ENCODE measurements at regions not wholly inside any gene's neighbourhood (a gene's known extent, or its start where the extent isn't known, plus 50 kb on each side); places are given as distances from the start of the nearest gene placed in this dataset.

DNA sequence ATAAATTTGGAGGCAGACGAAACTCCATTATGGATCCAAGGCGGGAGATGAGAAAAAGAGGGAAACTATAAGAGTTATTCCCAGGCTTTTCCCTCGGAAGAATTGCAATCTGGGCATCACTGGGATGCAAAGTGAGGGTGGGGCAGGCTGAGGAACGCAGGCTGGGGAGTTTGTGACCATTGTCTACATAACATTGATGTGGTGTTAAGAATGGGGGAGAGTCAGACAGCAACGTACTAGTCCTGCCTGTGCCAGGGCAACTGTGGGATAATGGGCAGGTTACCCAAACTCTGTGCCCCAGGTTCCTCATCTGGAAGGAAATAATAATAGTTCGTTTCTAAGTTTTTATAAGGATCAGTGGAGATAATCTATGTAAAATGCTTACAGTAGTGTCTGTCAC, 84.4 kb upstream of the SIX2 start:
- H3K4me3 Mint-ChIP-seq = no peak overlapping the region
- H3K36me3 Mint-ChIP-seq (ENCODE audit: insufficient read depth) = peaks cover 2% of the 10 kb centered on the region
- H3K4me1 Mint-ChIP-seq (ENCODE audit: low read depth) = no peaks in the 10 kb centered on the region
- ATAC-seq = no peak
- no peak for DNase-seq
- H3K9me3 Mint-ChIP-seq = no peaks in the 10 kb centered on the region
- peaks cover 4% of the 10 kb centered on the region for H3K27me3 Mint-ChIP-seq (ENCODE audit: low read depth)

DNA sequence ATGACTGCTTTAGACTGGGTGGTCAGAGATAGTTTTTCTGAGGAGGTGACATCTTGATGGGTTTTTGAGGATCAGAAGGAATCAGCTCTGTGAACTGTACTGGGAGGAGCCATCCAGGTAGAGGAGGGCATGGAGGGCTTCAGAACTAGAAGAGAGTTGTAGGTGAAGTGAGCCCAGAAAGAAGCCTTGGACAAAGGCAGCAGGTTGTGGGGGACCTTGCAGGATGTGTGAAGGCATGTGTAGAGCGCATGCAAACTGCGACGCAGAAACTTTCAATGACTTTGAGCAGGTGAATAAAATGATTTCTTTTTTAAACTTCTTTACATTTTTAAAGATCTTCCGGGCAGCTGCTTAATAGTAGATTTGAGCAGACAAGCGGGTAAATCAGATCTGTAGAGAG, 83.9 kb upstream of the SIX2 start:
- Mint-ChIP-seq H3K4me1 (ENCODE audit: low read depth) (no peaks in the 10 kb centered on the region), H3K9me3 (no peaks in the 10 kb centered on the region), H3K4me3 (no peak overlapping the region), H3K27me3 (ENCODE audit: low read depth) (peaks cover 4% of the 10 kb centered on the region), H3K36me3 (ENCODE audit: insufficient read depth) (peaks cover 2% of the 10 kb centered on the region)
- ATAC-seq (no peak), DNase-seq (no peak)

- no peaks in the 10 kb centered on the region for H3K27me3 Mint-ChIP-seq (ENCODE audit: low read depth)
- DNase-seq = no peak
- ATAC-seq = no peak
- no peaks in the 10 kb centered on the region for H3K4me1 Mint-ChIP-seq (ENCODE audit: low read depth)
- H3K4me3 Mint-ChIP-seq = no peak overlapping the region
- no peaks in the 10 kb centered on the region for H3K9me3 Mint-ChIP-seq
- H3K36me3 Mint-ChIP-seq (ENCODE audit: insufficient read depth) = no peaks in the 10 kb centered on the region
These were observed 80.5 kb upstream of the SIX2 start for GRCh38 chr2:45089554-45090261.

- Mint-ChIP-seq H3K36me3 (ENCODE audit: insufficient read depth) (no peaks in the 10 kb centered on the region), H3K4me1 (ENCODE audit: low read depth) (no peaks in the 10 kb centered on the region), H3K4me3 (no peak overlapping the region), H3K27me3 (ENCODE audit: low read depth) (no peaks in the 10 kb centered on the region), H3K9me3 (no peaks in the 10 kb centered on the region)
- DNase-seq = no peak
- ATAC-seq = no peak
These were observed 76.2 kb upstream of the SIX2 start for GRCh38 chr2:45085487-45085886.

DNA sequence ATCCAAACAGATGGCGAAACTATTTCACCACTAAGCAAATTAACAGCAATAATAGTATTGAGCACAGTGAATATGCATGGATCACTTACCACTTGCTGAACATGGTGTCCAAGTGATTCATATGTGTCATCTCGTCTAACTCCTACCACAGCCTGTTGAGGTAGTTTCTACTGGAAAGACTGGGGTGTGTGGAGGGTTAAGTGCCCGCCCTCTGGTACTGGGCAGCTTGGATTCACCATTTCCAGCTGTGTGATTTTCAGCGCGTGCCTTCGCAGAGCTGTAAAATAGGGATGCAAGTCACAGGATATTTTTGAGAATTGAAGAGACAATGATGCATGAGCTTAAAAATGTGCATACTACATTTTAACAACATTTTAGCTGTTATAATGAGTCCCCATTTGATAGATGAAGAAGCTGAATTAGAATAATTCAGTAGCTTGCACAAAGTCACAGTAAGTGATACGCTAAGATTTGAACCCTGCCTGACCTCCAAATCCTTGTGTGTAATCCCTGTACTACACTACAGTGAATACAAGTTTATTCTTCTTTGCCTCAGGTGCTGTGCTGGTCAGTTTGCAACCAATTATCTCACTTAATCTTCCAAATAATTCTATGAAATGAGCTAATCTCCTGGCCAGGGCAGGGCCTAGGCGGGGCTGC, 75.2 kb upstream of the SIX2 start:
- Mint-ChIP-seq H3K4me3 (no peak overlapping the region), H3K9me3 (no peaks in the 10 kb centered on the region), H3K36me3 (ENCODE audit: insufficient read depth) (no peaks in the 10 kb centered on the region), H3K27me3 (ENCODE audit: low read depth) (no peaks in the 10 kb centered on the region), H3K4me1 (ENCODE audit: low read depth) (no peaks in the 10 kb centered on the region)
- ATAC-seq (no peak), DNase-seq (no peak)

GRCh38 chr2:45083175-45083574, 73.9 kb upstream of the SIX2 start:
- no peaks in the 10 kb centered on the region for H3K9me3 Mint-ChIP-seq
- no peaks in the 10 kb centered on the region for H3K36me3 Mint-ChIP-seq (ENCODE audit: insufficient read depth)
- no peaks in the 10 kb centered on the region for H3K27me3 Mint-ChIP-seq (ENCODE audit: low read depth)
- H3K4me3 Mint-ChIP-seq = no peak overlapping the region
- DNase-seq = no peak
- no peak for ATAC-seq
- no peaks in the 10 kb centered on the region for H3K4me1 Mint-ChIP-seq (ENCODE audit: low read depth)

- ATAC-seq (no peak), DNase-seq (no peak)
- H3K27me3 Mint-ChIP-seq (ENCODE audit: low read depth) = peaks cover 28% of the 10 kb centered on the region
- H3K36me3 Mint-ChIP-seq (ENCODE audit: insufficient read depth) = no peaks in the 10 kb centered on the region
- H3K4me1 Mint-ChIP-seq (ENCODE audit: low read depth) = no peaks in the 10 kb centered on the region
- no peak overlapping the region for H3K4me3 Mint-ChIP-seq
- H3K9me3 Mint-ChIP-seq = no peaks in the 10 kb centered on the region
These were observed 65.5 kb upstream of the SIX2 start for GRCh38 chr2:45074713-45075112.

DNA sequence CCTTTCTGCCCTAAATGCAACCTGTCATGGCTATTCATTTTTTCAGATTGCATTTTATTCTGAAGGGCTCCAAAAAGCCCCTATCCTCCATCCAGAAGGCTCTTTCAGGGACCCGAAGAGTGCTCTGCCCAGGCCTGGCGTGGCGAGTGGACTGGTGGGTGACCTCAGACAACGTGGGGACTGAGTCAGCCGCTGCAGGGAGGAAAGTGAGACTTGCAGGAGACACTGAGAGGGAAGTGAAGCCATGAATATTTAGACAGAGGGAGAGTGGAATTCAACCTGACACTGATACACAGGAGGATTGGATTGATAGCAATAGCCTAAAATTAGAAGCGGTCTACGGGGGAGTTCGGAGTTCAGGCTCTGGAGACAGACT, 63.6 kb upstream of the SIX2 start:
- Mint-ChIP-seq H3K4me3 (no peak overlapping the region), H3K36me3 (ENCODE audit: insufficient read depth) (no peaks in the 10 kb centered on the region), H3K27me3 (ENCODE audit: low read depth) (peaks cover 37% of the 10 kb centered on the region), H3K4me1 (ENCODE audit: low read depth) (no peaks in the 10 kb centered on the region), H3K9me3 (no peaks in the 10 kb centered on the region)
- ATAC-seq (no peak), DNase-seq (no peak)

DNA sequence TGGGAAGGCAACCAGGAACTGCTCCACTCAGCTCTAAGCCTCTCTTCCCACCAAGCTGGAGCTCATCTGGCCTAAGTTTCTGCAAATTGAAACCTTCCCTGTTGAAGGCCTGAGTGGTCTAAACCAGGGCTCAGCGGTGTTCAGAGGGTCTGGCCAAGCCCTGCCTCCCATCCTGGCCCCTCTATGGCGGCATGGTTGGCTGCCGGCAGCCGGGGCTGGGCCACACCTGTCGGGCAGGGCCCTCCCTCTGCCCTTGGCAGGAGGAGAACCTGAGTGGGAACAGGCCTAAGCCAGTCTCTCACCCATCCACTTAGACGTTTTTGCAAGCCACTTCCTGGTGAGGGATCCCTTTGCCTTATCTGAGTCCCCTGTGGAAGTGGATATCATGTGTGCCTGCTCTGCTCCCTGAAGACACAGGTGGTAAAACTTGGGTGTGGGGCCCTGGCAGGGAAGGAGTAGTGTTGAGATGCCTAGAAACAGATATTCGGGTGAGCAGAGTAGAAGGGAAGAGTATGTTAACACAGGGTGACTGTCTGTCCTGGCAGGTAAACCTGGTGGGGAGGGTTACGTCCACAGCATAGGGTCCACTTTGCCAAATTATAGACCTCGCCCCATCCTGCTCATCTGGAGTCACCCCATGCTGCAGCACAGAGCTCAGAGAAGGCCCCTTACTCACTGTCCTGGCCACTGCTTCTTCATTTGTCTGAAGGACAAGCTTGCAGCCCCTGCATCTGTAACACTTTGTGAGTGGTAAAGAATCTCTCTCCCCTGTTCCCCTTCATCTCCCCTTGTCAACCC, 63.0 kb upstream of the SIX2 start:
- Mint-ChIP-seq H3K27me3 (ENCODE audit: low read depth) (peaks cover 40% of the 10 kb centered on the region), H3K4me1 (ENCODE audit: low read depth) (no peaks in the 10 kb centered on the region), H3K9me3 (no peaks in the 10 kb centered on the region)

DNA sequence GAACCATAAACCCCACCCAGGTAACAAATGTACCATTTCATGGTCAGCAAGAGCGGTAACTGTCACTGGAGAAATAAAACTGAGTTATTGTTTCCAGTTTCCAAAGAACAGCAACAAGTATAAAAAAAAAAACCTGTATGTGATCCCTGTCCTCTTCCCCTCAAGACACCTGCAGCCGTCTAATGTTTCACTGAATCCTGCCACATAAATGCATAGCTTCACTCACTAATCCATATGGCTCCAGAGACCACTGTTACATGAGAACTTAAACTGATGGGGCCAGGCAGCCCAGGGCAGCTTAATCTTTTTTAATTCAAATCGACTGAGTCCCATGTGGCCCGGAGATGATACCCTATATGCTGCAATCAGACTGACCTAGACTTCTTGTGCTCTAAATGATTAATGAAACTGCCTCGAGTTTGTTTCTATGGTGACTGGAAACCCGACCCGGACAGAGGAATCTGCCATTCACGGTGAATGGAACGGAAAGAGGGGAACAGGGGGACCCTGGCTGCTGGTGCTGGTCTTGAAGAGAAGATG, 60.9 kb upstream of the SIX2 start:
- H3K9me3 Mint-ChIP-seq = no peaks in the 10 kb centered on the region
- H3K4me3 Mint-ChIP-seq = no peak overlapping the region

More for the DNA sequence above, 63.0 kb upstream of the SIX2 start:
- H3K36me3 Mint-ChIP-seq (ENCODE audit: insufficient read depth) = no peaks in the 10 kb centered on the region
- ATAC-seq (no peak), DNase-seq (no peak)
- no peak overlapping the region for H3K4me3 Mint-ChIP-seq

GRCh38 chr2:45069684-45070083, 60.4 kb upstream of the SIX2 start:
- Mint-ChIP-seq H3K4me1 (ENCODE audit: low read depth) (no peaks in the 10 kb centered on the region), H3K9me3 (no peaks in the 10 kb centered on the region), H3K36me3 (ENCODE audit: insufficient read depth) (no peaks in the 10 kb centered on the region), H3K27me3 (ENCODE audit: low read depth) (peaks cover 45% of the 10 kb centered on the region), H3K4me3 (no peak overlapping the region)
- no peak for DNase-seq
- ATAC-seq = no peak

More for the DNA sequence above, 60.9 kb upstream of the SIX2 start:
- no peak for DNase-seq
- H3K27me3 Mint-ChIP-seq (ENCODE audit: low read depth) = peaks cover 47% of the 10 kb centered on the region
- no peak for ATAC-seq
- no peaks in the 10 kb centered on the region for H3K4me1 Mint-ChIP-seq (ENCODE audit: low read depth)
- H3K36me3 Mint-ChIP-seq (ENCODE audit: insufficient read depth) = no peaks in the 10 kb centered on the region

DNA sequence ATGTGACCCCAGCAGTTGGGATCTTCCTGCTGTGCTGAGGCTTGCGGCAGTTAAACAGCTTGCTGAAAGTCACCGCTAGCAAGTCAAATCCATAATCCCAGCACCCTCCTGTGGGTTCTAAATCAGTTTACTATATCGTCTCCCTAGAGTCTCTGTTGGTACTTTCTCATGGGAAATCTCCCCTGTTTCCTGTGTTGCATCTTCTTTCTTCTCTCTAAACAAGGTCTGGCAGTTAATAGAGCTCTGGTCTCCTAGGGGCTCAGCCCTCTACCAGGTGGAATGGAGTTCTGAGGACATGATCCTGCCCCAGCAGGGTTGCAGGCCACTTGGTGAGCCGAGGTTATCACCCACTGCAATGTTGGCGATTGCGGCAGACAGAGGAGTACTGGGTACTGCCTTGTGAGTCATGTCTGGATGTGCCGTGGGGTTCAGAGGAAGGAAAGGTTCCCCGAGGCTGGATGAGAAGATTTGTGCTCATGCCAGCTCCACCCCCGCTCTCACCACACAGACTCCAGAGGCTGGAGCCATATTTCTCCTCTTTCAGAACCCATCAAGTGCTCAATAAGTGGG, 59.4 kb upstream of the SIX2 start:
- H3K36me3 Mint-ChIP-seq (ENCODE audit: insufficient read depth) = no peaks in the 10 kb centered on the region
- DNase-seq (no peak), ATAC-seq (no peak)
- peaks cover 40% of the 10 kb centered on the region for H3K27me3 Mint-ChIP-seq (ENCODE audit: low read depth)
- H3K9me3 Mint-ChIP-seq = no peaks in the 10 kb centered on the region
- no peak overlapping the region for H3K4me3 Mint-ChIP-seq
- H3K4me1 Mint-ChIP-seq (ENCODE audit: low read depth) = no peaks in the 10 kb centered on the region

GRCh38 chr2:45067859-45068570, 58.8 kb upstream of the SIX2 start:
- ATAC-seq (no peak), DNase-seq (no peak)
- Mint-ChIP-seq H3K4me3 (no peak overlapping the region), H3K36me3 (ENCODE audit: insufficient read depth) (no peaks in the 10 kb centered on the region), H3K27me3 (ENCODE audit: low read depth) (peaks cover 33% of the 10 kb centered on the region), H3K9me3 (no peaks in the 10 kb centered on the region), H3K4me1 (ENCODE audit: low read depth) (no peaks in the 10 kb centered on the region)
